ENCODE measurements at regions not wholly inside any gene's neighbourhood (a gene's known extent, or its start where the extent isn't known, plus 50 kb on each side); places are given as distances from the start of the nearest gene placed in this dataset.

- ATAC-seq (no peak), DNase-seq (no peak)
- Histone ChIP-seq H3K27me3 (no peaks in the 10 kb centered on the region), H3K9me3 (peaks cover 0 to 14% (median 0%) of the 10 kb centered on the region in 12 donors), H3K4me1 (peaks cover 0 to 11% (median 1%) of the 10 kb centered on the region in 12 donors), H3K36me3 (no peaks in the 10 kb centered on the region), H3K27ac (no peak overlapping the region), H3K4me3 (no peak overlapping the region)
- 90 to 97% (median 94%) methylated on average over 2 of the region's 2 CpGs for WGBS, 4 donors
- no peak for TF ChIP-seq CTCF (IDR thresholded peaks at IDR 0.05)
- TF ChIP-seq POLR2A (IDR thresholded peaks at IDR 0.05): no peak
- intact Hi-C loops (cut with DNase I): no loop called here
These were observed 180.8 kb upstream of the GAS1 start for GRCh38 chr9:87127978-87128614.

DNA sequence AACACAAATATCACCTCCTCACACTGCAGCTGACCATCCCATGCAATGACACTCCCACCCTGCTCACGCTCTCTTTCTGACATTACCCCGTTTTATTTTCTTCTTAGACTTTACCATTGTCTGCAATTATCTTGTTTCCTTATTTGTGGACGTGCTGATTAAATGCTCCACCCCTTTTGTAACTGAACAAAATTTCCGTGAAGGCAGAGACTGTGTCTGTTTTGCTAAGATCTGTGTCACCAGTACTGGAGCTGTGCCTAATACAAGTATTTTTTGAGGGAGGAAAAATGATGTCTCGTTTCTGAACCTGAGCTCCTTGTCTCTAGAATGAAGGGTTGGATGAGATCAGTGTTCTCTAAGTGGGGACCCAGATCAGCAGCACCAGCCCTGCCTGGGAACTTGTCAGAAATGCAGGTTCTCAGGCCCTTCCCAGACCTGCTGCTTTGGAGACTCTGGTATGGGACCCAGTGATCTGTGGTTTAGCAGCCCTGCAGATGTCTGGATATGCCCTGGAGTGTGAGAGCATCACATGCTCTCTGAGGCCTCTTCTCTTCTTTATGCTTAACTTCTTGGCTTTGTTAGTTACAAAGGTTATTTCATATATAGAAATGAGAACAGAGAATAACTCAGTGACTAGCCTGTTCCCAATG is 181.7 kb upstream of the GAS1 start:
- 52 to 67% (median 61%) methylated on average over 5 of the region's 5 CpGs for WGBS, 4 donors
- Histone ChIP-seq H3K4me1 (peaks cover 0 to 2% (median 0%) of the 10 kb centered on the region in 12 donors), H3K27me3 (no peaks in the 10 kb centered on the region), H3K36me3 (no peaks in the 10 kb centered on the region), H3K4me3 (no peak overlapping the region), H3K9me3 (peaks cover 0 to 19% (median 0%) of the 10 kb centered on the region in 12 donors), H3K27ac (no peak overlapping the region)
- no peak for TF ChIP-seq POLR2A (IDR thresholded peaks at IDR 0.05)
- TF ChIP-seq CTCF (IDR thresholded peaks at IDR 0.05): no peak
- ATAC-seq (no peak), DNase-seq (no peak)
- intact Hi-C loops (cut with DNase I): no loop called here

- Histone ChIP-seq H3K27ac (no peak overlapping the region), H3K36me3 (no peaks in the 10 kb centered on the region), H3K4me3 (no peak overlapping the region), H3K9me3 (peaks cover 0 to 21% (median 0%) of the 10 kb centered on the region in 12 donors), H3K4me1 (no peaks in the 10 kb centered on the region), H3K27me3 (peaks cover 0 to 4% (median 0%) of the 10 kb centered on the region in 9 donors)
- no peak for DNase-seq
- TF ChIP-seq CTCF (IDR thresholded peaks at IDR 0.05) (no peak), POLR2A (IDR thresholded peaks at IDR 0.05) (no peak)
- no peak for ATAC-seq
- intact Hi-C loops (cut with DNase I): no loop called here
- 97 to 98% (median 98%) methylated on average over 2 of the region's 2 CpGs for WGBS, 4 donors
These were observed 187.8 kb upstream of the GAS1 start for GRCh38 chr9:87135074-87135473.

DNA sequence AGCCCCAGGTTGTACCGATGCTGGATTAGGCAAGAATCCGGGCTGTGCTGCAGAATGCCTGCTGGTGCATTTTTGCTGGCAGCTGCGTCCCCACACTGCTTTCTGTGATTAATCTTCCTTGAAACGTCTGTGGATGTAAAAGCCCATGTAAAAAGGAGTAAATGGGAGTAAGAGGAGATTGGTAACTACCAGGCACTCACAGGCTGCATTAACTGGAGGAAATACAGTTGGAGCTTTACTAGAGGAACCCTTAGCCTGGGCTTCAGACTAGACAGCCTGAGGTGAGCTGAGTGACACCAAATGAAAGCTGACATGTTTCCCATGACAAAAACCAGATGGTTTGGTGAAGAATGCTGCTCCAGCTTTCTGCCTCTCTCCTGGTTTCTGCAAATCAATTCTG is 190.4 kb upstream of the GAS1 start:
- Histone ChIP-seq H3K36me3 (no peaks in the 10 kb centered on the region), H3K4me1 (no peaks in the 10 kb centered on the region), H3K27ac (no peak overlapping the region), H3K4me3 (no peak overlapping the region), H3K27me3 (peaks cover 0 to 4% (median 0%) of the 10 kb centered on the region in 9 donors), H3K9me3 (peaks cover 0 to 10% (median 0%) of the 10 kb centered on the region in 12 donors)
- DNase-seq (no peak), ATAC-seq (no peak)
- intact Hi-C loops (cut with DNase I): no loop called here
- TF ChIP-seq POLR2A (IDR thresholded peaks at IDR 0.05) (no peak), CTCF (IDR thresholded peaks at IDR 0.05) (no peak)
- 54 to 63% (median 60%) methylated on average over 4 of the region's 4 CpGs for WGBS, 4 donors

Data from heart left ventricle (tissue), 16 donors.